SK-N-MC (cell line): ENCODE measurements at regions not wholly inside any gene's neighbourhood (a gene's known extent, or its start where the extent isn't known, plus 50 kb on each side); places are given as distances from the start of the nearest gene placed in this dataset.

ENCODE experiments used
- DNase-seq: peaks from one replicate; pipeline ENCODE4 v3.0.0-alpha.2; 2011; ENCODE audit warnings: low read depth, low spot score
- H3K27ac ChIP-seq: fragments of 200-600 bp; sonication (generic); 2 replicates; pipeline ENCODE4 v1.5.1; 2016; ENCODE audit warnings: mixed run types
- H3K36me3 ChIP-seq: fragments of 200-600 bp; sonication (generic); 2 replicates; pipeline ENCODE4 v1.6.1; 2017; ENCODE audit warnings: antibody characterized with exemption, low read length, mixed read lengths; ENCODE audit not compliant: insufficient read depth
- H3K4me3 ChIP-seq: fragments of 200-600 bp; sonication (generic); 2 replicates; pipeline ENCODE4 v1.5.1; 2016
- H3K9ac ChIP-seq: fragments of 200-600 bp; sonication (generic); 2 replicates; pipeline ENCODE4 v1.8.0; 2017; ENCODE audit warnings: mixed run types, mixed read lengths; ENCODE audit not compliant: insufficient read length
- H3K9me3 ChIP-seq: fragments of 200-600 bp; sonication (generic); 2 replicates; pipeline ENCODE4 v1.6.1; 2017; ENCODE audit warnings: low read depth, mild to moderate bottlenecking, antibody characterized with exemption, low read length, moderate library complexity, mixed read lengths
- EZH2 ChIP-seq: fragments of 200-600 bp; sonication (generic); IDR thresholded peaks from one replicate; pipeline ENCODE4 v1.6.1; 2017; ENCODE audit warnings: antibody characterized with exemption
- FOXP2 ChIP-seq: optimal IDR thresholded peaks from 2 replicates; pipeline ENCODE3; 2011; ENCODE audit warnings: mild to moderate bottlenecking, moderate library complexity; ENCODE audit not compliant: insufficient read depth; ENCODE audit errors: extremely low read length, control extremely low read depth
- POLR2AphosphoS5 ChIP-seq: IDR thresholded peaks from 2 replicates; pipeline ENCODE4 v1.6.1; 2012; ENCODE audit warnings: mild to moderate bottlenecking, low read depth, low read length, borderline replicate concordance

- Histone ChIP-seq H3K27ac (no peak overlapping the region), H3K36me3 (no peaks in the 10 kb centered on the region), H3K4me3 (no peak overlapping the region), H3K9me3 (no peaks in the 10 kb centered on the region), H3K9ac (no peak overlapping the region)
- TF ChIP-seq FOXP2 = no peak
- no peak for TF ChIP-seq POLR2AphosphoS5
- TF ChIP-seq EZH2 = no peak
- DNase-seq = no peak
Measured at GRCh38 chr7:86931439-86931838, 128.0 kb downstream of the ELAPOR2 start.

- Histone ChIP-seq H3K27ac (no peak overlapping the region), H3K4me3 (no peak overlapping the region), H3K9ac (no peak overlapping the region), H3K9me3 (no peaks in the 10 kb centered on the region), H3K36me3 (no peaks in the 10 kb centered on the region)
- TF ChIP-seq POLR2AphosphoS5 = no peak
- no peak for TF ChIP-seq EZH2
- TF ChIP-seq FOXP2 = no peak
- no peak for DNase-seq
Measured at GRCh38 chr7:86930554-86931307, 128.7 kb downstream of the ELAPOR2 start.

GRCh38 chr7:86929293-86930109 lies 130.0 kb downstream of the ELAPOR2 start:
- TF ChIP-seq FOXP2 (no peak), EZH2 (no peak), POLR2AphosphoS5 (no peak)
- Histone ChIP-seq H3K27ac (no peak overlapping the region), H3K4me3 (no peak overlapping the region), H3K9me3 (no peaks in the 10 kb centered on the region), H3K9ac (no peak overlapping the region), H3K36me3 (no peaks in the 10 kb centered on the region)
- DNase-seq = no peak

- DNase-seq = no peak
- Histone ChIP-seq H3K27ac (no peak overlapping the region), H3K36me3 (no peaks in the 10 kb centered on the region), H3K4me3 (no peak overlapping the region), H3K9ac (no peak overlapping the region), H3K9me3 (no peaks in the 10 kb centered on the region)
- no peak for TF ChIP-seq FOXP2
- no peak for TF ChIP-seq POLR2AphosphoS5
- no peak for TF ChIP-seq EZH2
Measured at GRCh38 chr7:86928308-86928707, 131.1 kb downstream of the ELAPOR2 start.

GRCh38 chr7:86926732-86927131 lies 132.7 kb downstream of the ELAPOR2 start:
- TF ChIP-seq FOXP2 = no peak
- TF ChIP-seq EZH2 = no peak
- TF ChIP-seq POLR2AphosphoS5 = no peak
- Histone ChIP-seq H3K9ac (no peak overlapping the region), H3K9me3 (no peaks in the 10 kb centered on the region), H3K27ac (no peak overlapping the region), H3K4me3 (no peak overlapping the region), H3K36me3 (no peaks in the 10 kb centered on the region)
- no peak for DNase-seq

GRCh38 chr7:86925221-86925620 lies 134.2 kb downstream of the ELAPOR2 start:
- Histone ChIP-seq H3K36me3 (no peaks in the 10 kb centered on the region), H3K27ac (no peak overlapping the region), H3K9me3 (no peaks in the 10 kb centered on the region), H3K9ac (no peak overlapping the region), H3K4me3 (no peak overlapping the region)
- no peak for TF ChIP-seq POLR2AphosphoS5
- no peak for TF ChIP-seq EZH2
- TF ChIP-seq FOXP2 = no peak
- DNase-seq = no peak

- no peak for DNase-seq
- Histone ChIP-seq H3K9me3 (no peaks in the 10 kb centered on the region), H3K9ac (no peak overlapping the region), H3K27ac (no peak overlapping the region), H3K36me3 (no peaks in the 10 kb centered on the region), H3K4me3 (no peak overlapping the region)
- TF ChIP-seq FOXP2 = no peak
Measured at GRCh38 chr7:86923527-86923926, 135.9 kb downstream of the ELAPOR2 start.

- Histone ChIP-seq H3K9ac (no peak overlapping the region), H3K27ac (no peak overlapping the region), H3K9me3 (no peaks in the 10 kb centered on the region), H3K36me3 (no peaks in the 10 kb centered on the region), H3K4me3 (no peak overlapping the region)
- DNase-seq = no peak
- no peak for TF ChIP-seq FOXP2
- TF ChIP-seq EZH2 = no peak
- TF ChIP-seq POLR2AphosphoS5 = no peak
Measured at GRCh38 chr7:86920154-86920553, 139.3 kb downstream of the ELAPOR2 start.
